ENCODE measurements at regions not wholly inside any gene's neighbourhood (a gene's known extent, or its start where the extent isn't known, plus 50 kb on each side); places are given as distances from the start of the nearest gene placed in this dataset.

DNA sequence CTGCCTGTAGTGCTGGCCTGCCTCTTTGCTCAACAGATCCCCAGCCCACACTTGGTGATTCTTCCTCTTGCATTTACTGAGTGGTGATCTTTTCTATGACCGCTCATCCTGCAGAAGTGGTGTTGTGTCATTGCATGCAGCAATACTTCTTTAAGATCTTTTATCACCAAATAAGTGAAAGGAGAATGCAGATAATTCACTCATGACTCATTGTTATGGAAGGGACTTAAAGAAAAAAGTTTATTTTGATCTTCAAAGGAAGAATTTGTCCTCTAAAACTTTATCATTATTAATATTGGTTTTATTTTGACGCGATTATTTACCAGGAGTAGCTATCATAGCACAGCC, 489.1 kb upstream of the CELF2 start:
- Histone ChIP-seq H3K27me3 (no peaks in the 10 kb centered on the region), H3K4me1 (no peaks in the 10 kb centered on the region), H3K36me3 (no peaks in the 10 kb centered on the region), H3K4me3 (replicated peaks in 1 of 3) (no peak overlapping the region), H3K9me3 (no peaks in the 10 kb centered on the region), H3K27ac (no peak overlapping the region)
- WGBS, 2 donors: 82 to 86% methylated on average over 3 of the region's 3 CpGs
- DNase-seq: no peak
- intact Hi-C loops (cut with DNase I): no loop called here
- TF ChIP-seq, protein P1, sequence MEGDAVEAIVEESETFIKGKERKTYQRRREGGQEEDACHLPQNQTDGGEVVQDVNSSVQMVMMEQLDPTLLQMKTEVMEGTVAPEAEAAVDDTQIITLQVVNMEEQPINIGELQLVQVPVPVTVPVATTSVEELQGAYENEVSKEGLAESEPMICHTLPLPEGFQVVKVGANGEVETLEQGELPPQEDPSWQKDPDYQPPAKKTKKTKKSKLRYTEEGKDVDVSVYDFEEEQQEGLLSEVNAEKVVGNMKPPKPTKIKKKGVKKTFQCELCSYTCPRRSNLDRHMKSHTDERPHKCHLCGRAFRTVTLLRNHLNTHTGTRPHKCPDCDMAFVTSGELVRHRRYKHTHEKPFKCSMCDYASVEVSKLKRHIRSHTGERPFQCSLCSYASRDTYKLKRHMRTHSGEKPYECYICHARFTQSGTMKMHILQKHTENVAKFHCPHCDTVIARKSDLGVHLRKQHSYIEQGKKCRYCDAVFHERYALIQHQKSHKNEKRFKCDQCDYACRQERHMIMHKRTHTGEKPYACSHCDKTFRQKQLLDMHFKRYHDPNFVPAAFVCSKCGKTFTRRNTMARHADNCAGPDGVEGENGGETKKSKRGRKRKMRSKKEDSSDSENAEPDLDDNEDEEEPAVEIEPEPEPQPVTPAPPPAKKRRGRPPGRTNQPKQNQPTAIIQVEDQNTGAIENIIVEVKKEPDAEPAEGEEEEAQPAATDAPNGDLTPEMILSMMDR (IDR thresholded peaks at IDR 0.05): no peak
- TF ChIP-seq POLR2A (IDR thresholded peaks at IDR 0.05): no peak

DNA sequence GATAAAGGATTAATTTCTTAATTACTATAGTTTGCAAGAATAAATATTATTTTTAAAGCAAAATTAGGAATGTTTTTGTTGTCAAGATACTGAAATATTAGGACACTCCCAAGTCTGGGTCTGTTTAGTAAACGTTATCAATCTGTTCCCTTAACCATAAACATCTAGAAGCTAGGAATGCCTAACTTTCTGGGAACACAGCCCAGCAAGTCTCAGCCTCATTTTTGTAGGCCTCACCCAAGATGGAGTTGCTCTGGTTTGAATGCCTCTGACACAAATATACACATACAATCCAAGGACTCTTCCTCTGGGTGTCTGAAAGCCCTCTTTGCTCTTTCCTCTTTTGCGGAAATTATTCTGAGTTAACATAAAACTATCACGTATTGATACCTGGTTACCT, 487.4 kb upstream of the CELF2 start:
- Histone ChIP-seq H3K27ac (no peak overlapping the region), H3K4me3 (replicated peaks in 1 of 3) (no peak overlapping the region), H3K9me3 (no peaks in the 10 kb centered on the region), H3K4me1 (no peaks in the 10 kb centered on the region), H3K36me3 (no peaks in the 10 kb centered on the region), H3K27me3 (no peaks in the 10 kb centered on the region)
- DNase-seq: no peak
- 56 to 71% methylated on average over 3 of the region's 3 CpGs for WGBS, 2 donors
- no peak for TF ChIP-seq POLR2A (IDR thresholded peaks at IDR 0.05)
- TF ChIP-seq, protein P1 (IDR thresholded peaks at IDR 0.05): no peak
- intact Hi-C loops (cut with DNase I): no loop called here

DNA sequence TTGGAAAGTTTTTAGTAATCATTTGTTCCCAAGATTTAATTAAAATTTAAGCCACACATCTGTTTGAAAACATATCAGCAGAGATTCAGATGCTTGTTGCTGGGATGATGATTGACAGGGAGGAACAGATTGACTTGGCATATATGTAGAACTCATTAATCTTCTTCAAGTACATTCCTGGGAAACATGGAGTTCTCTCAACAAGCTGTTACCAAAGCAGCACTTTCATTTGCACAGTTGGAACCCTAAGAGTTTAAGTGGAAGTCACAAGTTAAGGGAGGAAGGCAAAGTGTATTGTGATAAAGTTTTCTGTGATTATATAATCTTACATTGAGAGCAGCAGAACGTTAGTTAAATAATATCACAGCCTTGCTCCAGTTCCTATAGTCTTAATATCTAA, 485.4 kb upstream of the CELF2 start:
- no peak overlapping the region for H3K27ac ChIP-seq
- no peak for DNase-seq
- 50 to 65% methylated on average over 1 of the region's 1 CpG for WGBS, 2 donors
- H3K36me3 ChIP-seq: no peaks in the 10 kb centered on the region
- no peak for TF ChIP-seq POLR2A (IDR thresholded peaks at IDR 0.05)
- TF ChIP-seq, protein P1 (IDR thresholded peaks at IDR 0.05): no peak
- intact Hi-C loops (cut with DNase I): no loop called here
- no peaks in the 10 kb centered on the region for H3K27me3 ChIP-seq
- H3K9me3 ChIP-seq: no peaks in the 10 kb centered on the region
- H3K4me3 ChIP-seq (replicated peaks in 1 of 3): no peak overlapping the region
- no peaks in the 10 kb centered on the region for H3K4me1 ChIP-seq

DNA sequence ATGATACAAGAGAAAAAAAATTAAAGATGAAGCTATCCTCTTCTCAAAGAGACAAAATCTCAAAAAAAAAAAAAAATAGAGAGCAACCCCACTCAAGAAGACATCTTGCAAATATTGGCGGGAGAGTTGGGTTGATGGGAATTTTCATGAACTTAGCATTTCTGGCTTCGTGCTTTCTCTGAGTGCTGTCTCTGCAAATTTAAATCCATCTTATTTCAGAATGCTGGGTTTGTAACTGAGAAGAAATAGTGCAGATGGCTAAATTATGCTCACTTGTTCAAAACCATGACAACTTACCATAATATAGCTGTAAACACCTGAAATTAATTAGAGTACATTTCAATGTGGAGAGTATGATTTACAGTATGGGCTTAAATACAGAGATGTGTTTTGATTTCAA, 484.8 kb upstream of the CELF2 start:
- no peak for DNase-seq
- Histone ChIP-seq H3K4me1 (no peaks in the 10 kb centered on the region), H3K9me3 (no peaks in the 10 kb centered on the region), H3K27me3 (no peaks in the 10 kb centered on the region), H3K36me3 (no peaks in the 10 kb centered on the region), H3K27ac (no peak overlapping the region), H3K4me3 (replicated peaks in 1 of 3) (no peak overlapping the region)
- WGBS, 2 donors: 93 to 95% methylated on average over 2 of the region's 2 CpGs
- intact Hi-C loops (cut with DNase I): no loop called here
- no peak for TF ChIP-seq POLR2A (IDR thresholded peaks at IDR 0.05)
- TF ChIP-seq, protein P1 (IDR thresholded peaks at IDR 0.05): no peak

DNA sequence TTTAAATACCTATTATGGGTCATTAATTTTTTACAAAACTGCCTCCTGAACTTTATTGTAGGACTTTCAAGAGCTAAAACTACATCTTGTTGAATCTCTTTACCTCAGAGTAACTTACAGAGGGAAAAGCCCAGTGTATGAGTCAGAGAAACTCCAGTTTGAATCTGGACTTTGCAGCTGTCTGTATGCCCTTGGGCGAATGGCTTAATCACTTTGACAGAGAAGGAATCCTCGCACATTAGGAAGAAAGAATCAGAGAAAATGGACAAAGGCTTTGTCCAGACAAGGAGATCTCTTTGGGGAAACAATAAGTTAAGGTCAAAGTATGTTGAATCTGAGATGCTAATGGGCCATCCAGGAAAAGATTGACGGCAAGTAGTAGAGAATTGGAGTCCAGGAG, 484.2 kb upstream of the CELF2 start:
- Histone ChIP-seq H3K4me3 (replicated peaks in 1 of 3) (no peak overlapping the region), H3K27me3 (no peaks in the 10 kb centered on the region), H3K27ac (no peak overlapping the region), H3K9me3 (no peaks in the 10 kb centered on the region), H3K36me3 (no peaks in the 10 kb centered on the region), H3K4me1 (no peaks in the 10 kb centered on the region)
- DNase-seq: no peak
- 87 to 93% methylated on average over 3 of the region's 3 CpGs for WGBS, 2 donors
- intact Hi-C loops (cut with DNase I): no loop called here
- no peak for TF ChIP-seq POLR2A (IDR thresholded peaks at IDR 0.05)
- TF ChIP-seq, protein P1 (IDR thresholded peaks at IDR 0.05): no peak

Measured in thyroid gland (tissue), 4 donors.